ENCODE measurements at regions not wholly inside any gene's neighbourhood (a gene's known extent, or its start where the extent isn't known, plus 50 kb on each side); places are given as distances from the start of the nearest gene placed in this dataset.

- intact Hi-C loops (cut with DNase I; ENCODE audit: low total_unique reads), result no loop called here
- no peak overlapping the region for H3K27ac ChIP-seq
- ATAC-seq (no peak), DNase-seq (no peak)
- no peaks in the 10 kb centered on the region for H3K27me3 ChIP-seq
- H3K9me3 ChIP-seq, result no peaks in the 10 kb centered on the region
- H3K36me3 ChIP-seq, result no peaks in the 10 kb centered on the region
- TF ChIP-seq POLR2A (IDR thresholded peaks at IDR 0.05) (no peak), CTCF (IDR thresholded peaks at IDR 0.05 in 4 of 5, conservative IDR thresholded peaks at IDR 0.05 in 1 of 5) (no peak)
- H3K4me1 ChIP-seq, result no peaks in the 10 kb centered on the region
- H3K4me3 ChIP-seq, result no peak overlapping the region
- in situ Hi-C loops (cut with MboI; ENCODE audit: low sequenced_read_pairs in 4 of 4), result no loop called here
Measured at GRCh38 chr16:72469932-72470331, 298.0 kb upstream of the PMFBP1 start.

GRCh38 chr16:72468582-72468981 is 296.6 kb upstream of the PMFBP1 start:
- Histone ChIP-seq H3K36me3 (no peaks in the 10 kb centered on the region), H3K9me3 (no peaks in the 10 kb centered on the region), H3K4me1 (no peaks in the 10 kb centered on the region), H3K4me3 (no peak overlapping the region), H3K27me3 (no peaks in the 10 kb centered on the region), H3K27ac (no peak overlapping the region)
- in situ Hi-C loops (cut with MboI; ENCODE audit: low sequenced_read_pairs in 4 of 4), result no loop called here
- ATAC-seq (no peak), DNase-seq (no peak)
- intact Hi-C loops (cut with DNase I; ENCODE audit: low total_unique reads), result no loop called here
- no peak for TF ChIP-seq POLR2A (IDR thresholded peaks at IDR 0.05)
- no peak for TF ChIP-seq CTCF (IDR thresholded peaks at IDR 0.05 in 4 of 5, conservative IDR thresholded peaks at IDR 0.05 in 1 of 5)

- TF ChIP-seq CTCF (IDR thresholded peaks at IDR 0.05 in 4 of 5, conservative IDR thresholded peaks at IDR 0.05 in 1 of 5) (peak in 2 of 5 experiments; percentile 8 to 29), POLR2A (IDR thresholded peaks at IDR 0.05) (no peak)
- H3K9me3 ChIP-seq, result no peaks in the 10 kb centered on the region
- no peaks in the 10 kb centered on the region for H3K27me3 ChIP-seq
- no peak for DNase-seq
- H3K27ac ChIP-seq, result no peak overlapping the region
- H3K36me3 ChIP-seq, result no peaks in the 10 kb centered on the region
- no peaks in the 10 kb centered on the region for H3K4me1 ChIP-seq
- no peak for ATAC-seq
- in situ Hi-C loops (cut with MboI; ENCODE audit: low sequenced_read_pairs in 4 of 4) (no loop called here), intact Hi-C loops (cut with DNase I; ENCODE audit: low total_unique reads) (no loop called here)
- no peak overlapping the region for H3K4me3 ChIP-seq
Measured at GRCh38 chr16:72467157-72467759, 295.3 kb upstream of the PMFBP1 start.

GRCh38 chr16:72464597-72465368 is 292.8 kb upstream of the PMFBP1 start:
- ATAC-seq (no peak), DNase-seq (no peak)
- intact Hi-C loops (cut with DNase I; ENCODE audit: low total_unique reads), result no loop called here
- Histone ChIP-seq H3K4me1 (no peaks in the 10 kb centered on the region), H3K4me3 (no peak overlapping the region), H3K27ac (no peak overlapping the region), H3K36me3 (no peaks in the 10 kb centered on the region), H3K9me3 (no peaks in the 10 kb centered on the region), H3K27me3 (no peaks in the 10 kb centered on the region)
- in situ Hi-C loops (cut with MboI; ENCODE audit: low sequenced_read_pairs in 4 of 4), result no loop called here
- TF ChIP-seq CTCF (IDR thresholded peaks at IDR 0.05 in 4 of 5, conservative IDR thresholded peaks at IDR 0.05 in 1 of 5) (no peak), POLR2A (IDR thresholded peaks at IDR 0.05) (no peak)
